ENCODE measurements at regions not wholly inside any gene's neighbourhood (a gene's known extent, or its start where the extent isn't known, plus 50 kb on each side); places are given as distances from the start of the nearest gene placed in this dataset.

DNA sequence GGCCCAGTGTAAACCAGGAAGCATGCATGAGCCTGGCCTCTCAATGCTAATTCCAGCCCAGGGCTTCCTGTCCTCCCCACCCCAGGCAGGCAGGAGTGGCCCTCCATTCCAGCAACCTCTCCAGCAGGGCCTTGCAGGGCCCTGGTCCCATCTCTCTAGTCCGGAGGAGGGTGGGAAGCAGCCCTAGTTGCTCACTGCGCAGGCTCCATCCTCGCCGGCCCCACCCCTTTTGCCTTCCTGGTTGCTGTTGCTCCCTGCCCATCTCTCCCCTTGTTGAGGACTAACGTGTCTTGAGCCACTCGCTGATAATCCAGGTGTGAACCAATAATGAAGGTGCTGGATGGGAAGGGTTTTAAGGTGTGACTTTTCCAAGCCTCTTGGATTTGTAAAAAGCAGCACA lies 161.2 kb upstream of the BCOR start:
- Histone ChIP-seq H3K4me1 (peaks cover 0 to 10% (median 4%) of the 10 kb centered on the region in 4 donors), H3K27me3 (no peaks in the 10 kb centered on the region), H3K9me3 (no peaks in the 10 kb centered on the region), H3K36me3 (no peaks in the 10 kb centered on the region), H3K27ac (replicated peaks in 1 of 4) (no peak overlapping the region), H3K4me3 (no peak overlapping the region)
- no peak for DNase-seq (ENCODE audit: extremely low spot score)
- TF ChIP-seq EP300 (IDR thresholded peaks at IDR 0.05) (no peak), POLR2A (IDR thresholded peaks at IDR 0.05; ENCODE audit: low read depth) (no peak), POLR2AphosphoS5 (IDR thresholded peaks at IDR 0.05) (no peak)
- TF ChIP-seq, protein P1, sequence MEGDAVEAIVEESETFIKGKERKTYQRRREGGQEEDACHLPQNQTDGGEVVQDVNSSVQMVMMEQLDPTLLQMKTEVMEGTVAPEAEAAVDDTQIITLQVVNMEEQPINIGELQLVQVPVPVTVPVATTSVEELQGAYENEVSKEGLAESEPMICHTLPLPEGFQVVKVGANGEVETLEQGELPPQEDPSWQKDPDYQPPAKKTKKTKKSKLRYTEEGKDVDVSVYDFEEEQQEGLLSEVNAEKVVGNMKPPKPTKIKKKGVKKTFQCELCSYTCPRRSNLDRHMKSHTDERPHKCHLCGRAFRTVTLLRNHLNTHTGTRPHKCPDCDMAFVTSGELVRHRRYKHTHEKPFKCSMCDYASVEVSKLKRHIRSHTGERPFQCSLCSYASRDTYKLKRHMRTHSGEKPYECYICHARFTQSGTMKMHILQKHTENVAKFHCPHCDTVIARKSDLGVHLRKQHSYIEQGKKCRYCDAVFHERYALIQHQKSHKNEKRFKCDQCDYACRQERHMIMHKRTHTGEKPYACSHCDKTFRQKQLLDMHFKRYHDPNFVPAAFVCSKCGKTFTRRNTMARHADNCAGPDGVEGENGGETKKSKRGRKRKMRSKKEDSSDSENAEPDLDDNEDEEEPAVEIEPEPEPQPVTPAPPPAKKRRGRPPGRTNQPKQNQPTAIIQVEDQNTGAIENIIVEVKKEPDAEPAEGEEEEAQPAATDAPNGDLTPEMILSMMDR (IDR thresholded peaks at IDR 0.05) = no peak
- intact Hi-C loops (cut with DNase I) = no loop called here
- 85% methylated on average over 6 of the region's 6 CpGs for WGBS

- 80% methylated on average over 3 of the region's 5 CpGs for WGBS
- H3K4me1 ChIP-seq = no peaks in the 10 kb centered on the region
- intact Hi-C loops (cut with DNase I) = no loop called here
- no peak for TF ChIP-seq POLR2AphosphoS5 (IDR thresholded peaks at IDR 0.05)
- no peak for TF ChIP-seq POLR2A (IDR thresholded peaks at IDR 0.05; ENCODE audit: low read depth)
- TF ChIP-seq, protein P1 (IDR thresholded peaks at IDR 0.05) = no peak
- no peak for TF ChIP-seq EP300 (IDR thresholded peaks at IDR 0.05)
- no peaks in the 10 kb centered on the region for H3K36me3 ChIP-seq
- DNase-seq (ENCODE audit: extremely low spot score) = no peak
- no peak overlapping the region for H3K27ac ChIP-seq (replicated peaks in 1 of 4)
- no peak overlapping the region for H3K4me3 ChIP-seq
- no peaks in the 10 kb centered on the region for H3K27me3 ChIP-seq
- no peaks in the 10 kb centered on the region for H3K9me3 ChIP-seq
Measured at GRCh38 chrX:40253771-40254170, 156.0 kb upstream of the BCOR start.

DNA sequence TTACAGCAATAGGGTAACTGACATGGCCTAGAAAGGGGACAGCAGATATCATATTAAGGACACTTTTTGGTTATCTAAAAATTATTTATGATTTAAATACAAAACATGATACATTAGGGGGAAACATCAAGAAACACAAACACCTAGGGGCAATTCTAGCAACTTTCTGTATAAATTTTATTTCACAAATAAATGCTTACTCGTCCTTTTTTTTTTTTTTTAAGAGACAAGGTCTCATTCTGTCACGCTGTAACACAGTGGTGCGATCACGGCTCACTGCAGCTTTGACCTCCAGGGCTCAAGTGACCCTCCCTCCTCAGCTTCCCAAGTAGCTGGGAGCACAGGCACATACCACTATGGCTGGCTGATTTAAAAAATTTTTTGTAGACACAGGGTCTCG lies 151.8 kb upstream of the BCOR start:
- 77% methylated on average over 5 of the region's 5 CpGs for WGBS
- TF ChIP-seq EP300 (IDR thresholded peaks at IDR 0.05) (no peak), POLR2AphosphoS5 (IDR thresholded peaks at IDR 0.05) (no peak)
- Histone ChIP-seq H3K27me3 (no peaks in the 10 kb centered on the region), H3K4me3 (no peak overlapping the region), H3K27ac (replicated peaks in 1 of 4) (no peak overlapping the region), H3K36me3 (no peaks in the 10 kb centered on the region), H3K4me1 (peaks cover 0 to 10% (median 0%) of the 10 kb centered on the region in 4 donors), H3K9me3 (no peaks in the 10 kb centered on the region)
- intact Hi-C loops (cut with DNase I) = no loop called here
- DNase-seq (ENCODE audit: extremely low spot score) = no peak

DNA sequence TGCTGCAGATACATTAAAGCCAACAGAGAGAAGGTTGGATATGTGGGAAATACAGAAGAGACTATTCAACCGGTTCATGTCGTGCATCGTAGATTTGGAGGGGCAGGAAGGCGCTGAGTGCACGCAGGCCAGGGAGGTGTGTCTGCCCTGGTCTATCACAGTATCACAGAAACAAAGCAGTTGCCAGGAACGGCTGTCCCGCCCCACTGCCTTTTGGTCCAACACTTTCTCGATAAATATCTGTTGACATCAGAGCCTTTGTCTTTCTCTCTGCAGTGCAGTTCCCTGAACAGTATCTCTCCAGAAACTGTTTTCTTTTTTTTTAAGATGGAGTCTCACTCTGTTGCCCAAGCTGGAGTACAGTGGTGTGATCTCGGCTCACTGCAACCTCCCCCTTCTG lies 151.1 kb upstream of the BCOR start:
- WGBS = 80% methylated on average over 9 of the region's 9 CpGs
- Histone ChIP-seq H3K9me3 (no peaks in the 10 kb centered on the region), H3K4me1 (peaks cover 0 to 10% (median 0%) of the 10 kb centered on the region in 4 donors), H3K27ac (replicated peaks in 1 of 4) (no peak overlapping the region), H3K36me3 (no peaks in the 10 kb centered on the region), H3K4me3 (no peak overlapping the region), H3K27me3 (no peaks in the 10 kb centered on the region)
- no peak for TF ChIP-seq POLR2A (IDR thresholded peaks at IDR 0.05; ENCODE audit: low read depth)
- TF ChIP-seq EP300 (IDR thresholded peaks at IDR 0.05) = no peak
- TF ChIP-seq POLR2AphosphoS5 (IDR thresholded peaks at IDR 0.05) = no peak
- TF ChIP-seq, protein P1 (IDR thresholded peaks at IDR 0.05) = no peak
- no peak for DNase-seq (ENCODE audit: extremely low spot score)
- intact Hi-C loops (cut with DNase I) = no loop called here

- TF ChIP-seq, protein P1 (IDR thresholded peaks at IDR 0.05) = no peak
- TF ChIP-seq POLR2AphosphoS5 (IDR thresholded peaks at IDR 0.05) (no peak), POLR2A (IDR thresholded peaks at IDR 0.05; ENCODE audit: low read depth) (no peak), EP300 (IDR thresholded peaks at IDR 0.05) (no peak)
- Histone ChIP-seq H3K4me1 (peaks cover 0 to 10% (median 0%) of the 10 kb centered on the region in 4 donors), H3K27ac (replicated peaks in 1 of 4) (no peak overlapping the region), H3K9me3 (no peaks in the 10 kb centered on the region), H3K36me3 (no peaks in the 10 kb centered on the region), H3K4me3 (no peak overlapping the region), H3K27me3 (no peaks in the 10 kb centered on the region)
- 68% methylated on average over 13 of the region's 13 CpGs for WGBS
- DNase-seq (ENCODE audit: extremely low spot score) = no peak
- intact Hi-C loops (cut with DNase I) = no loop called here
Measured at GRCh38 chrX:40247848-40248622, 150.3 kb upstream of the BCOR start.

All from esophagus muscularis mucosa (tissue), 4 donors.